ENCODE measurements at regions not wholly inside any gene's neighbourhood (a gene's known extent, or its start where the extent isn't known, plus 50 kb on each side); places are given as distances from the start of the nearest gene placed in this dataset.
"Not testable (repeated sequence)": the region's sequence is repeated elsewhere in the genome, so short reads cannot be mapped to it uniquely, and the experiment has no call there.

- no peak for DNase-seq
These were observed 1161.8 kb downstream of the EFNA5 start for GRCh38 chr5:106508894-106509293.

- no peak for DNase-seq
These were observed 1176.8 kb downstream of the EFNA5 start for GRCh38 chr5:106493910-106494309.

GRCh38 chr5:106489004-106489403 lies 1181.7 kb downstream of the EFNA5 start:
- no peak for DNase-seq

- DNase-seq: no peak
These were observed 1182.3 kb downstream of the EFNA5 start for GRCh38 chr5:106488407-106488806.

DNA sequence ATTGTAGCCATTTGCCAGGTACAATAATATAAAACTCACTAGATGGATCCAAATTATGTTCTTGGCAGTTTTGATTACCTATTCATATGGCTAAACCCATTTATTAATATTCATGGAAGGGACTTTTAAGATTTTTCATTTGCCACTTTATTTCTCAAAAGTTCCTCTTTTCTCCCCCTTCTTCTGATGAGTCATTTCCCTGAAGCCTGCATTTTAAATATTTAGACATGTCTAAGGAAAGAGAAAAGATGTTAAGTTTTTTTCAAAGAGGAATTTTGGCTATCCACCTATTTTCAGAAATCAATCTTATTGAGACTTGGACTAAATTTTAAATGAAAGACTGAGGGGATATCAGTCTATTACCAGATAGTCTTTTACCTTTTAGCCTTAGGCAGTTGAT lies 1189.4 kb downstream of the EFNA5 start:
- DNase-seq: no peak

DNA sequence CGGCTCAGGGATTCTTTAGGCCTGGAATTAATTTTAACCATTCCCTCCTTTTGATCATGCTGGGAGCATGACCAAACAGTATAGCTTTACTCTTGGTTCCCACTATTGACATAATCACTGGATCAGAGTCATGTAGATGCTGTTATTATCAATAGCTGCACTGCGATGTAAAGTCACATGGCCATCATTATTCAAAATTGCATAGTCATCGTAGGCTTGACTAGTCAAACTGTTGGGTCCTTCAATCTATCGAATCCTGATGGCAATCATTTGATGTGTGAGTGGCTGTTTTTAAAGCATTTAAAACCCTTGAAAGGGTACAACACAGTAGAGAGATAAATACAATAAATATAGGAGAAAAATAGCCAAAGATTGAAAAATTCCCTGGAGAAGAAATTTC lies 1194.1 kb downstream of the EFNA5 start:
- no peak for DNase-seq

DNA sequence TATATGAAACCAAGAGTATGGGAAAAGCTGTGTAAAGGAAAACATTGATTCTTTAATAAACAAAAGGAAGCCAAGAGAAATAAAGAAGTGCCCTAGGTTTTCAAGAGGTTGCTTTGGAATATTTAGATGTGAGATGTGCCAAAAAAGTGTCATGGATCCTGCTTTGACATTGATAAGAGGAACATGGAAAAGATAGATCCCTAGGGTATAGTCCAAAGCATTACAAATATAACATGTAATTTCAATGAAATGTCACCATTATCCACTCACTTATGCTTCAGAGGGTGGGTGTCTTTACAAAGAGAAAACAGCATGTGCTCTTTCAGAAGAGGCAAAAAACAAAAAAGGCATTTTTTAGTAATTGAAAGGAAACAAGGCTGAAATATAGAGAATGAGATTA lies 1196.7 kb downstream of the EFNA5 start:
- DNase-seq: no peak

DNA sequence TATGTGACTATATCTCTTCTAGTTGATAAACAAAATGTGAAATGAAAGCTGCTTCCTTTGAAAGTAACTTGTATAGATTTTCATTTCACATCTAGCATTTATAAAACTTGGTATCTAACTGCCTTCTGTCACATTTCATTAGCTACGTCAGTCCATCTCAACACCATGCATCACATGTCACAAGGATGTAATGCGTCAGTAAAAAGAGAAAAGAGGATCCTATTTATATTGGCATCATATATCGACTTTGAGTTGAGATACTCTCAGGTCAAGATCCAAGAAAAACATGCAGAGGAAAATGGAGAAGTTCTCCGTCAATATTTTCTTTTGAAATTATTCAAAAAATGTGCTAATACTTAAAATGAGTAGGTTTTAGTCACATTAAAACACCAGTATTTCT lies 1211.2 kb downstream of the EFNA5 start:
- no peak for DNase-seq

DNA sequence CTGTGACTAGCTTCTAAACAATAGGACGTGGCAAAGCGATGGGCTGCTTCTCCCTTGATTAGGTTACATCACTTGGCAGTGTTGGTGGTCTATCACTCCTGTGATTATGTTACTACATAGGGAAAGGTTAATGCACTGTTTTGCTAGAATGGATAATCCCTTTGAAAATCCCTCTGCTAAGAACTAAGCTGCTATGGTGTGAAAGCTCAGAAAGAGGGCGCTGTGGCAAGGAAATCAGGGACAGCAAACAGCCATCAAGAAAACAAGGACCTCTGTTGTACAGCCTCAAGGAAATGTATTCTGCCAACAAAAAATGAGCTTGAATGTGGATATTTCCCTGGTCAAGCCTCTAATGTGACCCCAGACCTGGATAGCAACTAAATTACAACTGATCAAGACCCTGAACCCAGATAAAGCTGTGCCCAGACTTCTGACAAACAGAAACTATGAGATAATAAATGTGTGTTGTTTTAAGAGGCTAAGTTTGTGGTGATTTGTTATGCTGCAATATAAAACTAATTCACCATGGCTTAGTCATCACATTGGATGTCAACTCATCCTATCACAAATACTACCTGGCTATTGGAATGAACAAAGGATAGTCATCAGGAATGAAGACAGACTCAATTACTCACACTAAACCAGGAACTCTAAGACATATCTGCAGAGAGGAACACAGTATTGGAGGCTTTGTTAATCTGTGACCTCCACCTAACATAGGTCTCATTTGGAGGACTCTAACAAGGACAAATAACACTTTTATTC lies 1215.9 kb downstream of the EFNA5 start:
- no peak for DNase-seq

DNA sequence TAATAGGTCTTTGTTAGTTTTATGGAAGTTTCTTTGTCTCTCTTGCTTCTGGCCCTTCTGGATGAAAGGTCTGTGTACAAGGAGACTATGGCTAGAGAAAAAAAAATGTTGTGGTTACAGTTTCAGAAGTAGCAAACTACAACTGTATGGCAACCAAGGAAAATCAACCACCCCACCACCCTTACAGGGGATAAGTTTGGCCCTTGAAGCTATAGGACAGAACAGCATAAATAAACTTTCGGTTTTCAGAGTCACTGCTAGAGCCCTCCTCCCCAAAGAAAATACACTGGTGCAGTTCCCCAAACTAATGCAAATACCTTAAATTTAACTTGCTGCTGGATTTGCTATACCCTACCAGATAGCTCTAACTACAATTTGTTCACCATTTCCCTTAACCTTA lies 1216.7 kb downstream of the EFNA5 start:
- no peak for DNase-seq

- DNase-seq: no peak
These were observed 1218.7 kb downstream of the EFNA5 start for GRCh38 chr5:106451998-106452397.

DNA sequence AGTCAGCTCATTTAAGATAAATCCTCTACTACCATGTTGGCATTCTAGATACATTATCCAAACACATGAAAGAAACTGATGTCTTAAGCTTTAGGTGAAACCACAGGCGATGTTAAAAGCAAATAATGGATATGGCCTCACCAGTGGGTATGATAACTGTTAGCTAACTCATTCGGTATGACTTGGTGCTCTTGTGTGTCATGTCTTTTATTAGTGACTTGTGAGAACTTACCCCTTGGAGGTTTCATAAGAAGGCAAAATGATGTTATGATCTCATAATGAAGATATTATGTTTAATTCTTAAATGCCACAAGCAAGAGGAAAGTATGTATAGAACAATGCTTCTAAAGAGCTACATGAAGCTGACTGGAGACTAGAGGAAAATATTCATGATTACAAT lies 1227.0 kb downstream of the EFNA5 start:
- DNase-seq: no peak

DNA sequence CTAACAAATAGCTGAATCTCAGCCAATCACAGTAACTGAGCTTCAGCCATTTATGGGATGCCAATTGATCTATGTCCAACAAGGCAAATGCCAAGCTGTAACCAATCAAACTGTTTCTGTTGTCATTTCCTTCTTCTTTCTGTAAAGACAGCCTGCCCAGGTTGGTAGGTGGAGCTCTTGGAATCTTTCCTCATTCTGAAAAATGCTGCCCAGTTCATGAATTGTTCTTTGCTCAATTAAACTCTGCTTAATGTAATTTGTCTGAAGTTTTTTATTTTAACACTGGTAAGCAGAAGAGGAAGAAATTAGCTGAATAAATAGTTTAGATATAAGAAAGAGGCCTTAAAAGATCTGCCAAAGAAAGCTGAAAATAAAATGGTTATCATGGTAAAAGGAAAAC lies 1235.6 kb downstream of the EFNA5 start:
- no peak for DNase-seq

- not testable (repeated sequence) for DNase-seq
These were observed 1240.0 kb downstream of the EFNA5 start for GRCh38 chr5:106430733-106431132.

- no peak for DNase-seq
These were observed 1247.4 kb downstream of the EFNA5 start for GRCh38 chr5:106423109-106423897.

GRCh38 chr5:106420102-106420501 lies 1250.6 kb downstream of the EFNA5 start:
- DNase-seq: no peak

DNA sequence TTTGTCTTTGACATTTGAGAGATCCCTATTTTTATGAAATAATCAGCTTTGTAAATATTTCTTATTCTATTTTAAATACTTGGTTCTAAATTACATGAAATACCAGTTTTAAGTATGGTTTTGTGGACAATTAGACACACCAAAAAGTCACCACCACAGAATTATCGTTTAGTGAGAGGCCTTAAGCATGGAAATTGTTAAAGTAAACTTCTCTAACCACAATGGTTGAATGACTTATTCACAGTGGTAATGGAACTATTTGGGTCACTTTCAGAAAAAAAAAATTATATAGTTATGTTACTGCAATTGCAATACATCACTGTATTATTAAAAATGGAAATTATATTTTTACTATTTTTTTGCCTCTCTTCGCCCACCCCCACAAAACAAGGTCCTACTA lies 1252.5 kb downstream of the EFNA5 start:
- DNase-seq: no peak

- DNase-seq: no peak
These were observed 1253.2 kb downstream of the EFNA5 start for GRCh38 chr5:106417566-106417965.

GRCh38 chr5:106417163-106417562 lies 1253.6 kb downstream of the EFNA5 start:
- DNase-seq: no peak

DNA sequence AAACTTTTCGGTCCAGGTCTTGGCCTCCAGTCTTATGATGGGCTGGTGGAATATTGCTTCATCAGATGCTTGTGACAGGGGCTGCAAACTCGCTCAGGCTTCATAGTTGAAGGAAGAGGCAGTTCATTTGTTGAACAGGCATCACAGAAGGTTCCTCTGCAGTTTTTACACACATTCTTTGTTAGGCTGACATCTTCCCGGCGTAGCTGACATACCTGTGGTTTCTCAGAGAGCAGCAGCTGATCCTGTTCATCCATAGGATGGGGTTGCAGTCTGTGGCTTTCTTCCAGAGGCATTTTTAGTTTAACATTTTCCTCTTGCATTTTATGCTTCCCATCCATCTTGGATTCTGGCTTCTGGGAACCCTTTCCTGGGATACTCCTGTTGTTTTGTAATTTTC lies 1255.2 kb downstream of the EFNA5 start:
- no peak for DNase-seq

DNA sequence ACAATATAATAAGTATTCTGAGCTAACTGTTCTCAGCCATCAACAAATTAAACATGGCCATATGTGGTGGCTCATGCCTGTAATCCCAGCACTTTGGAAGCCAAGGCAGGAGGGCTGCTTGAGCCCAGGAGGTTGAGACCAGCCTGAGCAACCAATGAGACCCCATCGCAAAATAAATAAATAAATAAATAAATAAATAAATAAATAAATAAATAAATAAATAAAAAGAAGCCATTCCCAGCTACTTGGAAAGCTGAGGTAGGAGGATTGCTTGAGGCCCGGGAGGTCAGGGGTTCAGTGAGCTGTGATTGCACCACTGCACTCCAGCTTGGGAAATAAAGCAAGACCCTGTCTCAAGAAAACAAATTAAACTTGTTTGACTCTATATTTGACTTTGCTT lies 1256.4 kb downstream of the EFNA5 start:
- DNase-seq: no peak

- no peak for DNase-seq
These were observed 1258.1 kb downstream of the EFNA5 start for GRCh38 chr5:106412606-106413005.

- no peak for DNase-seq
These were observed 1262.2 kb downstream of the EFNA5 start for GRCh38 chr5:106408570-106408969.

DNA sequence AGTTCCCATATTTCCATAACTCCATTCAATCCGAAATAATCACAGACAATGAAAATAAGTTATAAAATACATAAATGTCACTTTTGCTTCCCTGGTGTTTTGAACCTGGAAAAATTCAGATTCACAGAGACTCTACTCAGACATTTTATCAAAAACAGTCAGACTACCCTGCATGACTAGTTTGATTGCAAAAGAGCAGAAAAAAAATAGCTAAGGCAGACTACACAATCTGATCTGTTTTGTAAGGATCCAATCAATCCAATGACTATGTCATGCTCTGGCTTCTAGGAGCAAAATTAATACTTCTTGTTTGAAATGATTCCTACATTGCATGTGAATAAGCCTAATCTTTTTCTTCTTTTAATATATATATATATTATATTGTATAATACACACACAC lies 1262.6 kb downstream of the EFNA5 start:
- DNase-seq: no peak

DNA sequence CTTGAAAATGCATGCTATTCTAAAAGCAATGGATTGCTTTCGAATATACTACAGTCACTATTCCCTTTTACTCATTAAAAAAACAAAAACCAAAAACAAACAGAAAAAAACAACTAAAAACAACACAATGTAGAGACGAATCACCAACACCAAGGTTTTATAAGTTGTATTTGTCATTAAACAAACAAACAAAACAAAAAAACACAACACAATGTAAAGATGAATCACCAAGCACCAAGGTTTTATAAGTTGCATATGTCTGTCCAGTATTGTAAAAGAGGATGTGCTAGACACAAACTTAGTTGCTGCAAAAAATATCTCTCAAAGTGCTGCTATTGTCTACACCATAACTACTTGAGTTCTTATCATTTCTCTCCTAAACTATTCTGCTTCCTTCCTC lies 1269.2 kb downstream of the EFNA5 start:
- DNase-seq: no peak

Data from activated CD8-positive, alpha-beta memory T cell treated with anti-CD3 and anti-CD28 coated beads, Interleukin-2, amount 50 U/mL, for 48 hours (primary cell).